Adrenal gland (tissue), 9 donors: ENCODE measurements at regions not wholly inside any gene's neighbourhood (a gene's known extent, or its start where the extent isn't known, plus 50 kb on each side); places are given as distances from the start of the nearest gene placed in this dataset.
"Not testable (repeated sequence)": the region's sequence is repeated elsewhere in the genome, so short reads cannot be mapped to it uniquely, and the experiment has no call there.

ENCODE experiments used
- DNase-seq, 7 donors: peaks; one replicate each; pipeline ENCODE4 v3.0.0-alpha.2; 2019 to 2020
- H3K27ac ChIP-seq, 5 donors: fragments of 200-600 bp; sonication (generic) in 4 of 5; 1 replicate in 3 of 5; 2 replicates in 2 of 5; pipeline versions ENCODE4 v1.5.1 to v1.8.0; 2016 to 2020; ENCODE audit warnings: mild to moderate bottlenecking in 1 of 5
- H3K27me3 ChIP-seq: fragments of 200-600 bp; 2 replicates; pipeline ENCODE4 v1.8.0; 2021
- H3K36me3 ChIP-seq, 2 donors: fragments of 200-600 bp; replicated peaks in 1 of 2; 1 replicate in 1 of 2; 2 replicates in 1 of 2; pipeline versions ENCODE4 v1.5.1 to v1.8.0; 2018 to 2022
- H3K4me1 ChIP-seq, 2 donors: fragments of 200-600 bp; replicated peaks in 1 of 2; 1 replicate in 1 of 2; 2 replicates in 1 of 2; pipeline versions ENCODE4 v1.5.1 to v1.8.0; 2018 to 2021
- H3K4me3 ChIP-seq, 4 donors: fragments of 200-600 bp; sonication (generic) in 3 of 4; one replicate each; pipeline ENCODE4 v1.5.1; 2016 to 2018
- H3K9me3 ChIP-seq, 3 donors: fragments of 200-600 bp; sonication (generic) in 1 of 3; replicated peaks in 1 of 3; 1 replicate in 2 of 3; 2 replicates in 1 of 3; pipeline versions ENCODE4 v1.5.1 to v1.8.0; 2016 to 2021
- POLR2A ChIP-seq, 2 donors: fragments of 450-650 bp; IDR thresholded peaks; one replicate each; pipeline ENCODE4 v1.6.1; 2017; ENCODE audit warnings: antibody characterized with exemption in 2 of 2, mild to moderate bottlenecking in 2 of 2, moderate library complexity in 1 of 2
- WGBS, 4 donors: extraction: QIAGEN DNeasy Blood & Tissue Kit in 2 of 4; methylation state at CpG; one replicate each; pipeline versions ENCODE4 v1.1.5 to v1.1.7; 2013 to 2017; 5-methylcytosine and 5-hydroxymethylcytosine counted together
- intact Hi-C, 2 donors: fragments of 100-400 bp; cut with DNase I; formaldehyde crosslinking; loops; one replicate each; pipeline versions ENCODE4 v1.14.1 to v1.15.0; 2022 to 2023
- TF ChIP-seq, protein P1 (sequence below), 6 experiments: fragments of 450-650 bp in 4 of 6; fragments of 200-600 bp in 2 of 6; sonication (generic) in 1 of 6; IDR thresholded peaks; 1 replicate in 5 of 6; 2 replicates in 1 of 6; pipeline versions ENCODE4 v1.5.1 to v1.8.0; 2016 to 2021; ENCODE audit warnings: antibody characterized with exemption in 6 of 6, mild to moderate bottlenecking in 2 of 6, moderate library complexity in 1 of 6
- donor health status: healthy with polysubstance abuse.
- donor health status: Bipolar disorder and iron deficiency.
- donor health status: DM: yes; HTN: yes; CAD: no.
- donor health status: DM: no; HTN: no; CAD: no.
- donor health status: DM: no; HTN: no; CAD: no.

DNA sequence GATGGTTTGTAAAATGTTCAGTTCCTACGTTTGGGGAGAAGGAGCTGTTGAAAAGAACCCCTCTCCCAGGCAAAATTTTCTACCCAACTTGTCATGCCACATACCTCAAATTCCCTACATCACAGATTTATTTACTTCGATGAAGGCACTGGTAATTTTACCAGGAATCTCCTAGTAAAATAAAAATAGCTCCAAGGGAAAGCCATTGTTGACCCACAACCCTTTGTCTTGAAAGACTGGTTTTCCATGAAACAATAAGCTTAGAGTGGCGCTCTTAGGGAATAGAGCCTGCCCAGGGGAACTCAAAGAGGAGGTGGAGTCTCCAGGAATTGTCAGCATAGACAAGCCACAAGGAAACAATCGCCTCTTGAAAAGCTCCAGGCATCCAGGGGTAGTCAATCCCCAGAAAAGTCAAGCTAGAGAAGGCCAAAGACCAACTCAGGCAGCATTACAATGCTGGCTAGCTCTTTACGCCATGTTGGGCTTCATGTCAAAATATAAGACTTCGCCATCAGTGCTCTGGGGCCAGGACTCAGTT lies 99.2 kb upstream of the RREB1 start:
- TF ChIP-seq POLR2A (IDR thresholded peaks at IDR 0.05): no peak
- TF ChIP-seq, protein P1, sequence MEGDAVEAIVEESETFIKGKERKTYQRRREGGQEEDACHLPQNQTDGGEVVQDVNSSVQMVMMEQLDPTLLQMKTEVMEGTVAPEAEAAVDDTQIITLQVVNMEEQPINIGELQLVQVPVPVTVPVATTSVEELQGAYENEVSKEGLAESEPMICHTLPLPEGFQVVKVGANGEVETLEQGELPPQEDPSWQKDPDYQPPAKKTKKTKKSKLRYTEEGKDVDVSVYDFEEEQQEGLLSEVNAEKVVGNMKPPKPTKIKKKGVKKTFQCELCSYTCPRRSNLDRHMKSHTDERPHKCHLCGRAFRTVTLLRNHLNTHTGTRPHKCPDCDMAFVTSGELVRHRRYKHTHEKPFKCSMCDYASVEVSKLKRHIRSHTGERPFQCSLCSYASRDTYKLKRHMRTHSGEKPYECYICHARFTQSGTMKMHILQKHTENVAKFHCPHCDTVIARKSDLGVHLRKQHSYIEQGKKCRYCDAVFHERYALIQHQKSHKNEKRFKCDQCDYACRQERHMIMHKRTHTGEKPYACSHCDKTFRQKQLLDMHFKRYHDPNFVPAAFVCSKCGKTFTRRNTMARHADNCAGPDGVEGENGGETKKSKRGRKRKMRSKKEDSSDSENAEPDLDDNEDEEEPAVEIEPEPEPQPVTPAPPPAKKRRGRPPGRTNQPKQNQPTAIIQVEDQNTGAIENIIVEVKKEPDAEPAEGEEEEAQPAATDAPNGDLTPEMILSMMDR (IDR thresholded peaks at IDR 0.05): no peak
- Histone ChIP-seq H3K36me3 (no peaks in the 10 kb centered on the region), H3K27me3 (no peaks in the 10 kb centered on the region), H3K4me1 (no peaks in the 10 kb centered on the region), H3K4me3 (no peak overlapping the region), H3K27ac (no peak overlapping the region), H3K9me3 (no peaks in the 10 kb centered on the region)
- WGBS, 4 donors: 87 to 92% (median 89%) methylated on average over 6 of the region's 6 CpGs
- intact Hi-C loops: no loop called here
- DNase-seq: no peak

DNA sequence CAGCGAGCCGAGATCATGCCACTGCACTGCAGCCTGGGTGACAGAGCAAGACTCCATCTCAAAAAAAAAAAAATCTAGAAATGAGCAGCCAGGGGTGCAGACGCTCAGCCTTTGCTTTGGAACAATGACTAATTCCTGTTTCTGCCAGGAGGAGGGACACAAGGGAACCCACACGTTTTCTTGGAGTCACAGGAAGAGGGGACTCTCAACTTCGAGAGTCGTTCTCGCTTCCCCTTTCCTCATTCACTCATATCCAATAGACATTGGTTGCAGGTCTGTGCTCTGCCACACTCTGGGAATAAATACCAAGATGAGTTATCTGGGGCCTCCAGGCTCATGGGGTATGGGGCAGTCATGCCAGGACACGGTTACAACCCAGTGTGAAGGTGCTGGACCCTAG lies 91.5 kb upstream of the RREB1 start:
- Histone ChIP-seq H3K4me1 (no peaks in the 10 kb centered on the region), H3K4me3 (no peak overlapping the region), H3K27ac (no peak overlapping the region), H3K9me3 (no peaks in the 10 kb centered on the region), H3K27me3 (no peaks in the 10 kb centered on the region), H3K36me3 (no peaks in the 10 kb centered on the region)
- peak in 1 of 7 donors; percentile 19 for DNase-seq
- TF ChIP-seq, protein P1 (IDR thresholded peaks at IDR 0.05): no peak
- TF ChIP-seq POLR2A (IDR thresholded peaks at IDR 0.05): no peak
- intact Hi-C loops: no loop called here
- WGBS, 4 donors: 56 to 74% (median 57%) methylated on average over 8 of the region's 8 CpGs

DNA sequence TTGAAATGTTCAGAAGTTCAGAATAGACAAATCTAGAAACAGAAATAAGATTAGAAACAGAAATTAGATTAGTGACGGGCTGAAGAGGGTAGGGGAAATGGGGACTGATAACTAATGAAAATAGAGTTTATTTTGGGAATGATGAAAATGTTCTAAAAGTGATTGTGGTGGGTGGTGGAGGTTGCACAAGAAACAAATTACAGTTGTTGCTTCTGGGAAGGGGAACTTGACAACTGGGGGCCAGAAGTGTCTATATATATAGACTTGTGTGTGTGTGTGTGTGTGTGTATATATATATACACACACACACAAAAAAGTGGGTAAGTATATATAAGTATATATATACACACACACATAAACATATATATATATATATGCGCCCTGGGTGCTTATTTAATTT lies 86.5 kb upstream of the RREB1 start:
- no peak overlapping the region for H3K27ac ChIP-seq
- DNase-seq: no peak
- no peaks in the 10 kb centered on the region for H3K27me3 ChIP-seq
- intact Hi-C loops: no loop called here
- 68 to 81% (median 73%) methylated on average over 2 of the region's 2 CpGs for WGBS, 4 donors
- peaks cover 0 to 5% of the 10 kb centered on the region in 2 donors for H3K4me1 ChIP-seq
- no peaks in the 10 kb centered on the region for H3K9me3 ChIP-seq
- no peak for TF ChIP-seq POLR2A (IDR thresholded peaks at IDR 0.05)
- TF ChIP-seq, protein P1 (IDR thresholded peaks at IDR 0.05): no peak
- H3K36me3 ChIP-seq: no peaks in the 10 kb centered on the region
- no peak overlapping the region for H3K4me3 ChIP-seq

DNA sequence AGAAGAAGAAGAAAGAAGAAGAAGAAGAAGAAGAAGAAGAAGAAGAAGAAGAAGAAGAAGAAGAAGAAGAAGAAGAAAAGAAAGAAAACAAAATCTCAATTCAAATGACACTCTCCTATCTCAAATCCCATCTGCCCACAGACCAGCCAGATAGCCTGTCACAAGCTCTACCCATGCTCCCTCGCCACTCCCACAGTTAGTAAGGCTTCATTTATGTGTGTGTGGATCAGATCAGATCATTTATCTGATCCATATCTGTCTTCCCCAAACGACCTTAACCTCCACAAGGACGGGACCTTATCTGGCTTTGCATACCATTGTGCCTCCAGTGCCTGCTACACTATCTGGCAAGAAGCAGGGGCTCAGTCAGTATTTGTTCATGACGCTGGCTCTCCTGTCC lies 81.9 kb upstream of the RREB1 start:
- peak; percentile 34 to 74 (median 55) for DNase-seq
- Histone ChIP-seq H3K36me3 (no peaks in the 10 kb centered on the region), H3K27me3 (no peaks in the 10 kb centered on the region), H3K4me1 (peaks cover 0 to 5% of the 10 kb centered on the region in 2 donors), H3K9me3 (no peaks in the 10 kb centered on the region), H3K27ac (no peak overlapping the region), H3K4me3 (no peak overlapping the region)
- no peak for TF ChIP-seq POLR2A (IDR thresholded peaks at IDR 0.05)
- TF ChIP-seq, protein P1 (IDR thresholded peaks at IDR 0.05): no peak
- 37 to 44% (median 40%) methylated on average over 4 of the region's 4 CpGs for WGBS, 4 donors
- intact Hi-C loops: no loop called here

DNA sequence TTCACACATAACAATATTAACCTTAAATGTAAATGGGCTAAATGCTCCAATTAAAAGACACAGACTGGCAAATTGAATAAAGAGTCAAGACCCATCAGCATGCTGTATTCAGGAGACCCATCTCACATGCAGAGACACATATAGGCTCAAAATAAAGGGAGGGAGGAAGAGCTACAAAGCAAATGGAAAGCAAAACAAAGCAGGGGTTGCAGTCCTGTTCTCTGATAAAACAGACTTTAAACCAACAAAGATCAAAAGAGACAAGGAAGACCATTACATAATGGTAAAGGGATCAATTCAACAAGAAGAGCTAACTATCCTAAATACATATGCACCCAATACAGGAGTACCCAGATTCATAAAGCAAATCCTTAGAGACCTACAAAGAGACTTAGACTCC lies 78.8 kb upstream of the RREB1 start:
- H3K4me1 ChIP-seq, H3K27ac ChIP-seq, H3K4me3 ChIP-seq, H3K9me3 ChIP-seq, H3K36me3 ChIP-seq, H3K27me3 ChIP-seq, DNase-seq, intact Hi-C loops: not testable (repeated sequence)

DNA sequence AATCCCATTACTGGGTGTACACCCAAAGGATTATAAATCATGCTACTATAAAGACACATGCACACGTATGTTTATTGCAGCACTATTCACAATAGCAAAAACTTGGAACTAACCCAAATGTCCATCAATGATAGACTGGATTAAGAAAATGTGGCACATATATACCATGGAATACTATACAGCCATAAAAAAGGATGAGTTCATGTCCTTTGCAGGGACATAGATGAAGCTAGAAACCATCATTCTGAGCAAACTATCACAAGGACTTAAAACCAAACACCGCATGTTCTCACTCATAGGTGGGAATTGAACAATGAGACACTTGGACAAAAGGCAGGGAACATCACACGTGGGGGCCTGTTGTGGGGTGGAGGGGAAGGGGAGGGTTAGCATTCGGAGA lies 76.8 kb upstream of the RREB1 start:
- intact Hi-C loops, H3K27ac ChIP-seq, H3K9me3 ChIP-seq, H3K27me3 ChIP-seq, DNase-seq, H3K4me1 ChIP-seq, H3K36me3 ChIP-seq, H3K4me3 ChIP-seq: not testable (repeated sequence)
- WGBS, 4 donors: 64 to 86% (median 73%) methylated on average over 4 of the region's 4 CpGs
